ENCODE measurements at regions not wholly inside any gene's neighbourhood (a gene's known extent, or its start where the extent isn't known, plus 50 kb on each side); places are given as distances from the start of the nearest gene placed in this dataset.

GRCh38 chr1:214103778-214104177 is 116.0 kb downstream of the PROX1 start:
- Histone ChIP-seq H3F3A (ENCODE audit: insufficient read depth, low read length) (no peaks in the 10 kb centered on the region), H3K27me3 (ENCODE audit: insufficient read depth, low read length) (no peaks in the 10 kb centered on the region; the same call in 1 of the 2 replicates), H3K36me3 (ENCODE audit: insufficient read depth, low read length) (no peaks in the 10 kb centered on the region), H3K9ac (ENCODE audit: low read length) (no peak overlapping the region), H3K4me3 (ENCODE audit: low read depth, low read length, poor library complexity, severe bottlenecking) (no peak overlapping the region), H2AFZ (ENCODE audit: low read length) (no peak overlapping the region), H3K79me2 (ENCODE audit: insufficient read depth, low read length) (no peaks in the 10 kb centered on the region), H3K9me3 (ENCODE audit: low read length) (no peaks in the 10 kb centered on the region), H3K4me1 (ENCODE audit: insufficient read depth, low read length, severe bottlenecking) (no peaks in the 10 kb centered on the region), H3K27ac (ENCODE audit: low read depth, low read length, poor library complexity, severe bottlenecking) (no peak overlapping the region), H3K4me2 (ENCODE audit: low read length) (no peak overlapping the region), H3K9me2 (ENCODE audit: low read depth, low read length) (no peaks in the 10 kb centered on the region), H4K20me1 (ENCODE audit: insufficient read depth, low read length) (no peaks in the 10 kb centered on the region)
- TF ChIP-seq EZH2 (IDR thresholded peaks at IDR 0.05; ENCODE audit: borderline replicate concordance, low read length) (no peak), CTCF (IDR thresholded peaks at IDR 0.05; ENCODE audit: low read length) (no peak)

- Histone ChIP-seq H3K9me3 (ENCODE audit: low read length) (no peaks in the 10 kb centered on the region), H4K20me1 (ENCODE audit: insufficient read depth, low read length) (no peaks in the 10 kb centered on the region), H3K79me2 (ENCODE audit: insufficient read depth, low read length) (no peaks in the 10 kb centered on the region), H3K4me1 (ENCODE audit: insufficient read depth, low read length, severe bottlenecking) (no peaks in the 10 kb centered on the region), H3K9ac (ENCODE audit: low read length) (no peak overlapping the region), H3K4me3 (ENCODE audit: low read depth, low read length, poor library complexity, severe bottlenecking) (no peak overlapping the region), H3F3A (ENCODE audit: insufficient read depth, low read length) (no peaks in the 10 kb centered on the region), H3K9me2 (ENCODE audit: low read depth, low read length) (no peaks in the 10 kb centered on the region), H3K27me3 (ENCODE audit: insufficient read depth, low read length) (no peaks in the 10 kb centered on the region; the same call in 1 of the 2 replicates), H3K36me3 (ENCODE audit: insufficient read depth, low read length) (no peaks in the 10 kb centered on the region), H3K4me2 (ENCODE audit: low read length) (no peak overlapping the region), H2AFZ (ENCODE audit: low read length) (no peak overlapping the region), H3K27ac (ENCODE audit: low read depth, low read length, poor library complexity, severe bottlenecking) (no peak overlapping the region)
- TF ChIP-seq EZH2 (IDR thresholded peaks at IDR 0.05; ENCODE audit: borderline replicate concordance, low read length) (no peak), CTCF (IDR thresholded peaks at IDR 0.05; ENCODE audit: low read length) (no peak)
Observed at GRCh38 chr1:214106375-214106774, 118.6 kb downstream of the PROX1 start.

GRCh38 chr1:214107322-214108096 is 119.7 kb downstream of the PROX1 start:
- Histone ChIP-seq H3K4me3 (ENCODE audit: low read depth, low read length, poor library complexity, severe bottlenecking) (no peak overlapping the region), H3K9me3 (ENCODE audit: low read length) (no peaks in the 10 kb centered on the region), H2AFZ (ENCODE audit: low read length) (no peak overlapping the region)

More at GRCh38 chr1:214107322-214108096, 119.7 kb downstream of the PROX1 start:
- TF ChIP-seq EZH2 (IDR thresholded peaks at IDR 0.05; ENCODE audit: borderline replicate concordance, low read length): no peak
- TF ChIP-seq CTCF (IDR thresholded peaks at IDR 0.05; ENCODE audit: low read length): no peak
- Histone ChIP-seq H3K36me3 (ENCODE audit: insufficient read depth, low read length) (no peaks in the 10 kb centered on the region), H3K27me3 (ENCODE audit: insufficient read depth, low read length) (no peaks in the 10 kb centered on the region; the same call in 1 of the 2 replicates), H3K4me2 (ENCODE audit: low read length) (no peak overlapping the region), H3F3A (ENCODE audit: insufficient read depth, low read length) (no peaks in the 10 kb centered on the region), H3K4me1 (ENCODE audit: insufficient read depth, low read length, severe bottlenecking) (no peaks in the 10 kb centered on the region), H3K9me2 (ENCODE audit: low read depth, low read length) (no peaks in the 10 kb centered on the region), H3K79me2 (ENCODE audit: insufficient read depth, low read length) (no peaks in the 10 kb centered on the region), H3K27ac (ENCODE audit: low read depth, low read length, poor library complexity, severe bottlenecking) (no peak overlapping the region), H4K20me1 (ENCODE audit: insufficient read depth, low read length) (no peaks in the 10 kb centered on the region), H3K9ac (ENCODE audit: low read length) (no peak overlapping the region)

Data from OCI-LY1 (cell line).